ENCODE measurements at regions not wholly inside any gene's neighbourhood (a gene's known extent, or its start where the extent isn't known, plus 50 kb on each side); places are given as distances from the start of the nearest gene placed in this dataset.

- no peak overlapping the region for H2AFZ ChIP-seq (ENCODE audit: low read length)
- no peak overlapping the region for H3K4me3 ChIP-seq (replicated peaks in 1 of 4; ENCODE audit: control extremely low read depth in 1 of 4, insufficient read depth in 1 of 4, low read depth in 3 of 4, low read length in 4 of 4)
- no peak overlapping the region for H3K4me2 ChIP-seq (ENCODE audit: extremely low read depth, insufficient read depth, low read length)
- DNase-seq (ENCODE audit: low read depth in 2 of 2): no peak
- no peaks in the 10 kb centered on the region for H4K20me1 ChIP-seq (ENCODE audit: control insufficient read depth, extremely low read depth, insufficient read depth, low read length)
- H3K9me3 ChIP-seq (ENCODE audit: control insufficient read depth, insufficient read depth, low read depth, low read length): no peaks in the 10 kb centered on the region
- H3K4me1 ChIP-seq (ENCODE audit: control insufficient read depth, extremely low read depth, insufficient read depth, low read length): no peaks in the 10 kb centered on the region
- no peaks in the 10 kb centered on the region for H3K27me3 ChIP-seq (ENCODE audit: control insufficient read depth, insufficient read depth, low read length)
- no peak overlapping the region for H3K27ac ChIP-seq (ENCODE audit: insufficient read depth, low read length)
- no peak overlapping the region for H3K9ac ChIP-seq (ENCODE audit: insufficient read depth, low read length)
- no peaks in the 10 kb centered on the region for H3K36me3 ChIP-seq (ENCODE audit: control insufficient read depth, insufficient read depth, low read length)
- TF ChIP-seq EZH2 (IDR thresholded peaks at IDR 0.05; ENCODE audit: low read length, missing control alignments) (no peak), CTCF (conservative IDR thresholded peaks at IDR 0.05 in 1 of 2, IDR thresholded peaks at IDR 0.05 in 1 of 2; ENCODE audit: low read depth in 1 of 2, low read length in 2 of 2) (no peak)
- H3K79me2 ChIP-seq (ENCODE audit: control insufficient read depth, insufficient read depth, low read length): no peaks in the 10 kb centered on the region
Measured at GRCh38 chrX:149121206-149121920, 383.7 kb downstream of the IDS start.

GRCh38 chrX:149120459-149120858 lies 384.6 kb downstream of the IDS start:
- TF ChIP-seq CTCF (conservative IDR thresholded peaks at IDR 0.05 in 1 of 2, IDR thresholded peaks at IDR 0.05 in 1 of 2; ENCODE audit: low read depth in 1 of 2, low read length in 2 of 2): no peak
- TF ChIP-seq EZH2 (IDR thresholded peaks at IDR 0.05; ENCODE audit: low read length, missing control alignments): no peak
- Histone ChIP-seq H3K4me2 (ENCODE audit: extremely low read depth, insufficient read depth, low read length) (no peak overlapping the region), H3K79me2 (ENCODE audit: control insufficient read depth, insufficient read depth, low read length) (no peaks in the 10 kb centered on the region)

GRCh38 chrX:149114874-149115273 lies 390.2 kb downstream of the IDS start:
- Histone ChIP-seq H3K27ac (ENCODE audit: insufficient read depth, low read length) (no peak overlapping the region), H4K20me1 (ENCODE audit: control insufficient read depth, extremely low read depth, insufficient read depth, low read length) (no peaks in the 10 kb centered on the region), H2AFZ (ENCODE audit: low read length) (no peak overlapping the region), H3K27me3 (ENCODE audit: control insufficient read depth, insufficient read depth, low read length) (no peaks in the 10 kb centered on the region), H3K79me2 (ENCODE audit: control insufficient read depth, insufficient read depth, low read length) (no peaks in the 10 kb centered on the region), H3K9ac (ENCODE audit: insufficient read depth, low read length) (no peak overlapping the region), H3K4me2 (ENCODE audit: extremely low read depth, insufficient read depth, low read length) (no peak overlapping the region), H3K4me3 (replicated peaks in 1 of 4; ENCODE audit: control extremely low read depth in 1 of 4, insufficient read depth in 1 of 4, low read depth in 3 of 4, low read length in 4 of 4) (no peak overlapping the region), H3K9me3 (ENCODE audit: control insufficient read depth, insufficient read depth, low read depth, low read length) (no peaks in the 10 kb centered on the region), H3K4me1 (ENCODE audit: control insufficient read depth, extremely low read depth, insufficient read depth, low read length) (no peaks in the 10 kb centered on the region), H3K36me3 (ENCODE audit: control insufficient read depth, insufficient read depth, low read length) (no peaks in the 10 kb centered on the region)
- TF ChIP-seq CTCF (conservative IDR thresholded peaks at IDR 0.05 in 1 of 2, IDR thresholded peaks at IDR 0.05 in 1 of 2; ENCODE audit: low read depth in 1 of 2, low read length in 2 of 2): no peak
- no peak for TF ChIP-seq EZH2 (IDR thresholded peaks at IDR 0.05; ENCODE audit: low read length, missing control alignments)
- no peak for DNase-seq (ENCODE audit: low read depth in 2 of 2)

More at GRCh38 chrX:149120459-149120858, 384.6 kb downstream of the IDS start:
- DNase-seq (ENCODE audit: low read depth in 2 of 2): no peak
- Histone ChIP-seq H3K36me3 (ENCODE audit: control insufficient read depth, insufficient read depth, low read length) (no peaks in the 10 kb centered on the region), H3K9me3 (ENCODE audit: control insufficient read depth, insufficient read depth, low read depth, low read length) (no peaks in the 10 kb centered on the region), H3K4me1 (ENCODE audit: control insufficient read depth, extremely low read depth, insufficient read depth, low read length) (no peaks in the 10 kb centered on the region), H4K20me1 (ENCODE audit: control insufficient read depth, extremely low read depth, insufficient read depth, low read length) (no peaks in the 10 kb centered on the region), H3K27me3 (ENCODE audit: control insufficient read depth, insufficient read depth, low read length) (no peaks in the 10 kb centered on the region), H3K4me3 (replicated peaks in 1 of 4; ENCODE audit: control extremely low read depth in 1 of 4, insufficient read depth in 1 of 4, low read depth in 3 of 4, low read length in 4 of 4) (no peak overlapping the region), H3K9ac (ENCODE audit: insufficient read depth, low read length) (no peak overlapping the region), H2AFZ (ENCODE audit: low read length) (no peak overlapping the region), H3K27ac (ENCODE audit: insufficient read depth, low read length) (no peak overlapping the region)
